Left colon (tissue), 2 donors: ENCODE measurements at regions not wholly inside any gene's neighbourhood (a gene's known extent, or its start where the extent isn't known, plus 50 kb on each side); places are given as distances from the start of the nearest gene placed in this dataset.

Experiments
- ATAC-seq: fragments of 200-7000 bp; cut with Tn5 transposase; one replicate; pipeline ENCODE4 v1.9.1; 2020; ENCODE audit warnings: mild to moderate bottlenecking, moderate library complexity
- DNase-seq, 2 donors: peaks; one replicate each; pipeline ENCODE4 v3.0.0-alpha.2; 2020
- intact Hi-C, 2 donors: fragments of 100-400 bp; cut with DNase I in 1 of 2; cut with micrococcal nuclease in 1 of 2; formaldehyde crosslinking; loops; one replicate each; pipeline versions ENCODE4 v1.11.2 to v1.14.0; 2022; cut with DNase I, micrococcal nuclease
- donor health status: DM: no; HTN: no; CAD: no.
- donor health status: DM: yes; HTN: yes; CAD: no.

GRCh38 chr14:48970943-48971342 is 615.2 kb downstream of the RPS29 start:
- intact Hi-C loops = no loop called here
- ATAC-seq (no peak), DNase-seq (no peak)

DNA sequence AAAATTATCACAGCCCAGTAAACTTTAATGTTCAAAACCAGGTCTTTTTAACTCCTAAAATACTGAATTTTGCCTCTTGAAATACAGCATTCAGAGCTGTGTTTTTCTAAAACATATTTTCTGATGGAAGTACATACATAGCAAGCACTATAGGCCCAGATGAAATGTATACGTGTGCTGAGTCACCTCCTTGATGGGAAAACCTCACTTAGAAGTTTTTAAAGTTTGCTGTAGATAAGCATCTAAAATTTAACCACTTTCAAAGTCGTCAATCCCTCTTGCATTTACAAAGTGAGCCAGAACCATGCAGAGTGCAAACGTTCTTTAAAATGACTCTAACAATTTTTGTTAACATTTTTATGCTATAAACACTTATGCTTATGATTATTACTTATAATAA is 618.8 kb downstream of the RPS29 start:
- intact Hi-C loops = no loop called here
- DNase-seq (no peak), ATAC-seq (no peak)

- DNase-seq (no peak), ATAC-seq (no peak)
- intact Hi-C loops = no loop called here
Measured at GRCh38 chr14:48963231-48963790, 622.9 kb downstream of the RPS29 start.

- intact Hi-C loops = no loop called here
- DNase-seq (no peak), ATAC-seq (no peak)
Measured at GRCh38 chr14:48957486-48957885, 628.7 kb downstream of the RPS29 start.

GRCh38 chr14:48955857-48956256 is 630.3 kb downstream of the RPS29 start:
- intact Hi-C loops = no loop called here
- DNase-seq = no peak
- no peak for ATAC-seq

DNA sequence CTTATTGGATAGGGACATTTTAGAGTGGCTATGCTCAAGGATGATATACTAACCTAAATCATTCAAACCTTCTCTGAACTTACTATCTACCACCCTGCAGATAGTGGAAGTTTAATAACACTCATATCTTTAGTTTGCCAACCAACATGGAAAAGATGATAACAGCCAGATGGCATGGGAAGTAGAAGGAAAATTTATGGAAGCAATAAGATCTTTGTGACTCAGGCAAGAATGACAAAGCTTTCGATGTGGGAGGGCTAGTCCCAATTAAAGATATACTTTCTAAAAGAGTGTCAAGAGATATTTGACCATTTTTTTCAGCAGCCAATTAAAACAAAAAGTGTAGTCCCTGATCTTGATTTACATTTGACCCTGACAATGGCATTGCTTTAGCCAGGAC is 631.7 kb downstream of the RPS29 start:
- DNase-seq = no peak
- intact Hi-C loops = no loop called here
- ATAC-seq = no peak

GRCh38 chr14:48944809-48945208 is 641.4 kb downstream of the RPS29 start:
- intact Hi-C loops = no loop called here
- no peak for DNase-seq
- ATAC-seq = no peak

DNA sequence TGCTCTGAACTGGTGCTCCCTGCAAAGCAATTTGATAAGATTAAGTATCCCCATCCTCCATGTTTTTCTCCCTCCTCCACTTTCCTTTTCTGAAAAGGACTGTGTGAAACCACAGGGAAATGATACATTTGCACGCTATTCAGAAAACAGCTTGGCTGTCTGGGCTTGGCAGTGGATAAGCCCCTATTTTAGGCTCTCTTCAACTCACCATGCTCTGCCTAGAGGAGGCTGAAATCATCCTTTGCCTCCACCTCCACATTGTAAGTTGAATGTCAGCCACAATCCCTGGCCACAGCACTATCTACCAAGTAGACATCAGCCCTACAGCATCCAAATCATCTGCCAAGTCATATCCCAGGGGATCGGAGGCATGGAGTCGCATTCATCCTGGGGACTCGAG is 642.3 kb downstream of the RPS29 start:
- no peak for DNase-seq
- intact Hi-C loops = no loop called here
- no peak for ATAC-seq

- no peak for DNase-seq
- no peak for ATAC-seq
- intact Hi-C loops = no loop called here
Measured at GRCh38 chr14:48937541-48938195, 648.5 kb downstream of the RPS29 start.

GRCh38 chr14:48936849-48937248 is 649.3 kb downstream of the RPS29 start:
- no peak for DNase-seq
- no peak for ATAC-seq
- intact Hi-C loops = no loop called here

- ATAC-seq (no peak), DNase-seq (no peak)
- intact Hi-C loops = no loop called here
Measured at GRCh38 chr14:48936362-48936761, 649.8 kb downstream of the RPS29 start.

DNA sequence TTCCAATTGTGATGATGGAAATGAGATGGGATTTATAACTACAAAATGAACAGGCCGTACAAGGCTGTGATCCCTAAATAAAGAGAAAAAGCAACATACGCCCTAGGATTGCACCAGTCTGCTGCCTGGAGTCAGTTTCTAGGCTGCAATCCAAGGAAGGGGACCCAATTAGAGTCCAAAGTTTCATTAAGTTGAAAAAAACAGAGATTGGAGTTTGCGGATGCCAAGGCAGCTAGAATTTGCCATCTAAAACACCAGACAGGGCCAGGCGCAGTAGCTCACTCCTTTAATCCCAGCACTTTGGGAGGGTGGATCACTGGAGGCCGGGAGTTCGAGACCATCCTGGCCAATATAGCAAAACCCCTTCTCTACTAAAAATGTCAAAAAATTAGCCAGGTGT is 661.0 kb downstream of the RPS29 start:
- no peak for DNase-seq
- ATAC-seq = no peak
- intact Hi-C loops = no loop called here

DNA sequence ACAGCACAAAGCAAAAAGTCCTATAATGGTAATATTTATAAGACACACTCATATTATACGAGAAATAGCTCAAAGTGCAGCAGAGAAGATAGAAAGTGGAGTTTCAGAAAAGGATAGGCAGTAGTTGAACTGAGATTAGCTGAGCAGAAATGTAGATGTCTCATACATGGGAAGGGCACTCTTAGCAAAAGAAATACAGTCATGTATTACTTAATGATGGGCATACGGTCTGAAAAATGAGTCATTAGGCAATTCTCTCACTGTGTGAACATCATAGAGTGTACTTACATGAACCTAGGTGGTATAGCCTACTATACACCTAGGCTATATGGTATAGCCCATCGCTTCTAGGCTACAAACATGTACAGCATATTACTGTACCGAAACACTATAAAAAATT is 671.3 kb downstream of the RPS29 start:
- ATAC-seq (no peak), DNase-seq (no peak)
- intact Hi-C loops = no loop called here

- no peak for DNase-seq
- intact Hi-C loops = no loop called here
- ATAC-seq = no peak
Measured at GRCh38 chr14:48914382-48914781, 671.8 kb downstream of the RPS29 start.

DNA sequence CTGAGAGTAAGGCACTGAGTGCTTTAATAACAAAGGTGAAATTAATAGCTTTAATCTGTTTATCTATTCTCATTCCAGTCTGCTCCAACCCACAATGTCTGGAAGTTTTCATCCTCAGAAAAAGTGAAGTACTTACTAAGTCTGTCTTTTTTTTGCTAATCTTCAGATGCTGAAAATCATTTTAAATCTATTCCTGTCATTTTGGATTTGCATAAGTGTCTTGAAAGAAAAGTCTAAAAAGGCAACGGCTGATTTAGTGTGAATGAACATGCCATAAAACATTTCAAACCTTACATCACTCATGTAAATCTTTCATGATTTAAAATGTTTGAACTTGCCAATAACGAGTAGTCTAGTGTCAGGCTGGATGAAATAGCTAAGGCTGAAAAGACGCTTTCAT is 685.6 kb downstream of the RPS29 start:
- DNase-seq (no peak), ATAC-seq (no peak)
- intact Hi-C loops = no loop called here

DNA sequence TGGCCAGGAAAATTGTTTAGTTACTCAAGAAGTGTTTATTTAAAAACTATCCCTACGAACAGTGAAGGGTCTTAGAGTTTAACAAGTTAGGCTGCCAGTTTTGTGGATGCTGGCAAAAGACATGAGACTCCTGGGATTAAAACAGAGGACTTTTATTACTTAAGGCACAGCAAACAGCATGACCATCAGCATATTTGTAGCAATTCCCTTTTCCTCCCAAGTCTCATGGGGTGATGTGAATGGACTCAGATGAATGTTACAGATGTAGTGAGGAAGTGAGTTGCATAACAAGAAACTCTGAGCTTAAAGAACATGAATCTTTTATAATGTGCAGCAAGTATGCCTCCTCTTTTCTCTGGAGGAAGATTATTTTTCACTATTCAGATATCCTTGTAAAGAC is 695.8 kb downstream of the RPS29 start:
- no peak for DNase-seq
- ATAC-seq = no peak
- intact Hi-C loops = no loop called here

DNA sequence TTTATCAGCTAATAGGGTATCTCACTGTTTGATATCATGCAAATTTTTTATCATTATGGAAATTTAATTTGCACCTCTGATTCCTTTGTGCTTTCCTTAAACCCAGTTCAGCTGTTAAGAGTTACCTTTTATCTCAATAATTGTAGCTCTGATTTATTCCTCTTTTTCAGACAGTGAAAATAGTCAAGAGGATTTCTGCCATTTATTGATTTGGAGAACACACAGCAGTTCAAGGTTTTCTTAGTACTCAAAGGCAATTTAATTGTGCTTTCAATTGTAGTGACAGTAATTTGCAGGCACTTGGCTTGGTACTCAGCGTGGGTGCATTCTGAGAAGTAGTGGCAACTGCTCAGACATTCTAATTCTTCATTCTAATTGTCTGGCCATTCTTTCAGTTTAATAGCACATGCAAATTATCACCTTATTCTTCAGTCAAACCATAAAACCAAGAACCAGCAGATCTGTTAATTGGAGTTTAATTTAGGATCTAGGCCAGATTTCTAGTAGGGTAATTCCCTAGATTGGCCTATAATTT is 709.3 kb downstream of the RPS29 start:
- ATAC-seq = no peak
- intact Hi-C loops = no loop called here
- DNase-seq = no peak

- ATAC-seq = no peak
- no peak for DNase-seq
- intact Hi-C loops = no loop called here
Measured at GRCh38 chr14:48874711-48875110, 711.5 kb downstream of the RPS29 start.

DNA sequence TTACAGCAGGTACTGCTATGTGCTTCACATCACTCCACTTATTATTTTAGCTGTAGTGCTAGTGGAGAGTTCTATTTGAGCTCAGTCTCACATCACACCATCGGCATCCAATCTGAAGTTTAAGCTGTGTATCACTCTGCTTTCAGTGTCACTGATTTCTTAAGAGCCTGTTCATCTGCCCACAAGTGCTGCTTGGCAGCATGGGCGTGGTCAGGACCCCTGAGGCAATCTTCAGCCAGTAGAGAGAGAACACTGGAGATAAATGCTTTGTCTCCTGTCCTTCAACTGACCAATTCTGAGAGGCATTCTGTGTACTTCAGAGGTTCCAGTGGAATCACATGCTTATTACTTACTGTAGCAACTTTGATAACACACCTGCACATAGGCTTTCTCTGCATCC is 728.8 kb downstream of the RPS29 start:
- intact Hi-C loops = no loop called here
- ATAC-seq (no peak), DNase-seq (no peak)

GRCh38 chr14:48853159-48853558 is 733.0 kb downstream of the RPS29 start:
- intact Hi-C loops = no loop called here
- DNase-seq (no peak), ATAC-seq (no peak)

GRCh38 chr14:48849741-48850322 is 736.3 kb downstream of the RPS29 start:
- ATAC-seq (no peak), DNase-seq (no peak)
- intact Hi-C loops = no loop called here
